Panc1 (cell line): ENCODE measurements at regions not wholly inside any gene's neighbourhood (a gene's known extent, or its start where the extent isn't known, plus 50 kb on each side); places are given as distances from the start of the nearest gene placed in this dataset.

Source experiments
- ATAC-seq: fragments of 200-7000 bp; cut with Tn5 transposase; 2 replicates; pipeline ENCODE4 v1.9.1; 2020; ENCODE audit warnings: mild to moderate bottlenecking, moderate library complexity
- BruUV-seq: library from RNA; stranded (reverse); fragments of 400-500 nt; replicated peaks from 2 replicates; lab custom pipeline; 2021; lab: Mats Ljungman, UMichigan
- CTCF ChIA-PET: fragments of 300-600 bp; sonication (Branson Sonifier 250); formaldehyde crosslinking; loops from one replicate; lab custom pipeline; 2022; ENCODE audit warnings: antibody characterized with exemption; lab: Charles Lee
- POLR2A ChIA-PET: fragments of 300-600 bp; sonication (Branson Sonifier 250); formaldehyde crosslinking; loops from one replicate; lab custom pipeline; 2022; ENCODE audit warnings: antibody characterized with exemption; lab: Charles Lee
- DNase-seq: peaks from one replicate; pipeline ENCODE4 v3.0.0-alpha.2; 2010; ENCODE audit warnings: low read depth, low spot score
- H3K27ac ChIP-seq: 2 replicates; pipeline ENCODE4 v1.5.1; 2011; ENCODE audit warnings: mild to moderate bottlenecking, low read length, inconsistent platforms
- H3K27me3 ChIP-seq: fragments of 200-500 bp; sonication (Bioruptor generic); 2 replicates; pipeline ENCODE4 v1.6.0; 2014; ENCODE audit warnings: low read length, inconsistent platforms; ENCODE audit not compliant: control insufficient read depth, insufficient read depth
- H3K36me3 ChIP-seq: fragments of 200-500 bp; sonication (Bioruptor generic); 2 replicates; pipeline ENCODE4 v1.5.1; 2014; ENCODE audit warnings: inconsistent platforms, mild to moderate bottlenecking, low read length, moderate library complexity; ENCODE audit not compliant: control insufficient read depth, insufficient read depth
- H3K4me1 ChIP-seq: 2 replicates; pipeline ENCODE4 v1.5.1; 2011; ENCODE audit warnings: inconsistent platforms, mild to moderate bottlenecking, low read length, moderate library complexity; ENCODE audit not compliant: control insufficient read depth, insufficient read depth
- H3K4me3 ChIP-seq, 2 experiments: 2 replicates each; pipeline ENCODE4 v1.5.1; 2011 to 2012; ENCODE audit warnings: low read depth in 2 of 2, low read length in 2 of 2, mild to moderate bottlenecking in 2 of 2, inconsistent platforms in 1 of 2, moderate library complexity in 1 of 2
- H3K9me3 ChIP-seq: fragments of 200-500 bp; sonication (Bioruptor generic); 2 replicates; pipeline ENCODE4 v1.5.1; 2014; ENCODE audit warnings: low read depth, mild to moderate bottlenecking, inconsistent platforms, low read length, moderate library complexity; ENCODE audit not compliant: control insufficient read depth, insufficient read depth
- POLR2AphosphoS5 ChIP-seq: IDR thresholded peaks from 2 replicates; pipeline ENCODE4 v1.6.1; 2012; ENCODE audit warnings: mild to moderate bottlenecking, low read depth, low read length, moderate library complexity
- SIN3A ChIP-seq: IDR thresholded peaks from 2 replicates; pipeline ENCODE4 v1.6.1; 2012; ENCODE audit warnings: low read depth, mild to moderate bottlenecking, low read length, moderate library complexity, borderline replicate concordance; ENCODE audit not compliant: insufficient read depth
- TCF7L2 ChIP-seq: IDR thresholded peaks from 2 replicates; pipeline ENCODE4 v1.6.1; 2011; ENCODE audit warnings: mild to moderate bottlenecking, low read depth, low read length, inconsistent platforms
- in situ Hi-C: cut with HindIII; loops from 2 replicates; pipeline ENCODE4 v1.10.0; 2016; ENCODE audit warnings: low sequenced_read_pairs, low pct_unique_long_range_greater_than_20kb
- intact Hi-C: fragments of 100-400 bp; cut with micrococcal nuclease; formaldehyde crosslinking; loops from one replicate; pipeline ENCODE4 v1.10.0; 2022; ENCODE audit not compliant: unreplicated experiment
- TF ChIP-seq, protein P1 (sequence below): fragments of 450-650 bp; IDR thresholded peaks from 2 replicates; pipeline ENCODE4 v1.5.1; 2017; ENCODE audit warnings: mild to moderate bottlenecking
- TF ChIP-seq, protein P2 (sequence below), 2 experiments: IDR thresholded peaks; 2 replicates each; pipeline ENCODE4 v1.6.1; 2011 to 2012; ENCODE audit warnings: low read depth in 2 of 2, control low read depth in 1 of 2, low read length in 1 of 2, mild to moderate bottlenecking in 1 of 2, moderate library complexity in 1 of 2; ENCODE audit not compliant: insufficient read depth in 1 of 2

DNA sequence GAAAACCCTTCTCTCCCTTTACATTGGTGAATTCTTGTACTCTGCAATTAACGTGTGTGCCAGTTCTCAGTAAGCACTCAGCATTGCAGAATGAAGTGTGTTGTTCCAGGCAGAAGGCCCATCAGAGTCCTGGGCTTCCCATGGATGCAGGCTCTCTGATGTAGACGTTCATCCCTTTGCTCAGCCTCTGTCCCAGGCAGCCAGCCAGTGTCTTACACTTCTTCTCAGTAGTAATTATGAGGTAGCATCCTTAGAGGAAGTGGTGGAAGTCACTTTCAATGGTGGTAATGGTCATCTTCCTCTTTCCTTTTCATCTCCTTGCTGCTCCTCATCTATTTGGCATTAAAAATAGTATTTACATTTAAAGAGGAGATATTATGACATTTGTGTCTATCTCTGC, 66.7 kb upstream of the FYN start:
- Histone ChIP-seq H3K9me3 (no peaks in the 10 kb centered on the region), H3K27me3 (peaks cover 9% of the 10 kb centered on the region), H3K27ac (no peak overlapping the region), H3K4me3 (no peak overlapping the region), H3K4me1 (no peaks in the 10 kb centered on the region), H3K36me3 (no peaks in the 10 kb centered on the region)
- TF ChIP-seq SIN3A = no peak
- no peak for TF ChIP-seq POLR2AphosphoS5
- TF ChIP-seq, protein P1, sequence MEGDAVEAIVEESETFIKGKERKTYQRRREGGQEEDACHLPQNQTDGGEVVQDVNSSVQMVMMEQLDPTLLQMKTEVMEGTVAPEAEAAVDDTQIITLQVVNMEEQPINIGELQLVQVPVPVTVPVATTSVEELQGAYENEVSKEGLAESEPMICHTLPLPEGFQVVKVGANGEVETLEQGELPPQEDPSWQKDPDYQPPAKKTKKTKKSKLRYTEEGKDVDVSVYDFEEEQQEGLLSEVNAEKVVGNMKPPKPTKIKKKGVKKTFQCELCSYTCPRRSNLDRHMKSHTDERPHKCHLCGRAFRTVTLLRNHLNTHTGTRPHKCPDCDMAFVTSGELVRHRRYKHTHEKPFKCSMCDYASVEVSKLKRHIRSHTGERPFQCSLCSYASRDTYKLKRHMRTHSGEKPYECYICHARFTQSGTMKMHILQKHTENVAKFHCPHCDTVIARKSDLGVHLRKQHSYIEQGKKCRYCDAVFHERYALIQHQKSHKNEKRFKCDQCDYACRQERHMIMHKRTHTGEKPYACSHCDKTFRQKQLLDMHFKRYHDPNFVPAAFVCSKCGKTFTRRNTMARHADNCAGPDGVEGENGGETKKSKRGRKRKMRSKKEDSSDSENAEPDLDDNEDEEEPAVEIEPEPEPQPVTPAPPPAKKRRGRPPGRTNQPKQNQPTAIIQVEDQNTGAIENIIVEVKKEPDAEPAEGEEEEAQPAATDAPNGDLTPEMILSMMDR = no peak
- TF ChIP-seq TCF7L2 = no peak
- TF ChIP-seq, protein P2, sequence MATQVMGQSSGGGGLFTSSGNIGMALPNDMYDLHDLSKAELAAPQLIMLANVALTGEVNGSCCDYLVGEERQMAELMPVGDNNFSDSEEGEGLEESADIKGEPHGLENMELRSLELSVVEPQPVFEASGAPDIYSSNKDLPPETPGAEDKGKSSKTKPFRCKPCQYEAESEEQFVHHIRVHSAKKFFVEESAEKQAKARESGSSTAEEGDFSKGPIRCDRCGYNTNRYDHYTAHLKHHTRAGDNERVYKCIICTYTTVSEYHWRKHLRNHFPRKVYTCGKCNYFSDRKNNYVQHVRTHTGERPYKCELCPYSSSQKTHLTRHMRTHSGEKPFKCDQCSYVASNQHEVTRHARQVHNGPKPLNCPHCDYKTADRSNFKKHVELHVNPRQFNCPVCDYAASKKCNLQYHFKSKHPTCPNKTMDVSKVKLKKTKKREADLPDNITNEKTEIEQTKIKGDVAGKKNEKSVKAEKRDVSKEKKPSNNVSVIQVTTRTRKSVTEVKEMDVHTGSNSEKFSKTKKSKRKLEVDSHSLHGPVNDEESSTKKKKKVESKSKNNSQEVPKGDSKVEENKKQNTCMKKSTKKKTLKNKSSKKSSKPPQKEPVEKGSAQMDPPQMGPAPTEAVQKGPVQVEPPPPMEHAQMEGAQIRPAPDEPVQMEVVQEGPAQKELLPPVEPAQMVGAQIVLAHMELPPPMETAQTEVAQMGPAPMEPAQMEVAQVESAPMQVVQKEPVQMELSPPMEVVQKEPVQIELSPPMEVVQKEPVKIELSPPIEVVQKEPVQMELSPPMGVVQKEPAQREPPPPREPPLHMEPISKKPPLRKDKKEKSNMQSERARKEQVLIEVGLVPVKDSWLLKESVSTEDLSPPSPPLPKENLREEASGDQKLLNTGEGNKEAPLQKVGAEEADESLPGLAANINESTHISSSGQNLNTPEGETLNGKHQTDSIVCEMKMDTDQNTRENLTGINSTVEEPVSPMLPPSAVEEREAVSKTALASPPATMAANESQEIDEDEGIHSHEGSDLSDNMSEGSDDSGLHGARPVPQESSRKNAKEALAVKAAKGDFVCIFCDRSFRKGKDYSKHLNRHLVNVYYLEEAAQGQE (IDR thresholded peaks at IDR 0.05; ENCODE audit: insufficient read depth in 1 of 2, low read depth in 2 of 2, low read length in 1 of 2) = no peak
- CTCF ChIA-PET = no interaction called here
- DNase-seq = no peak
- ATAC-seq = no peak
- intact Hi-C loops = no loop called here
- POLR2A ChIA-PET = no interaction called here
- no TSS peak for BruUV-seq
- in situ Hi-C loops = no loop called here

DNA sequence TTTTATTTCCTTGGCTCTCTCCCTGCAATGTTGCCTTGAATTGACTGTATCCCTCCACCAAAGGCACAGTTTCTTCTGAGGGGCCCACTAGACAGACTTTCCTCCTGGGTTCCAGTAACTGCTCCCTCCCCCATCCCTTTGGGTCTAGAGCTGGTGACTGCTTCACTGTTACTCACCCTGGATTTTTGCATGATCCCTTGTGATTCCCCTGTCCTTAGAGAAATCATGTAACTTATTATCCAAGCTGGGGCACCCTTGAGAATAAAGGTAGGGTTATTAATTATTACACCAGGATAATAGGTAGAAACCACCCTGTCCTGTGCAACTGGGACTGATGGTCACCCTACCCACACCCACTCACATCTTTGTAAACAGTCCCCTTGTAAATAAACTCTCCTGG, 67.5 kb upstream of the FYN start:
- Histone ChIP-seq H3K4me1 (no peaks in the 10 kb centered on the region), H3K27ac (no peak overlapping the region), H3K36me3 (no peaks in the 10 kb centered on the region), H3K4me3 (no peak overlapping the region), H3K9me3 (no peaks in the 10 kb centered on the region), H3K27me3 (peaks cover 8% of the 10 kb centered on the region)
- ChIA-PET POLR2A (no interaction called here), CTCF (no interaction called here)
- intact Hi-C loops (no loop called here), in situ Hi-C loops (no loop called here)
- TF ChIP-seq POLR2AphosphoS5 (no peak), TCF7L2 (no peak), SIN3A (no peak)
- TF ChIP-seq, protein P2 (IDR thresholded peaks at IDR 0.05; ENCODE audit: insufficient read depth in 1 of 2, low read depth in 2 of 2, low read length in 1 of 2) = no peak
- TF ChIP-seq, protein P1 = no peak
- no TSS peak for BruUV-seq
- DNase-seq (no peak), ATAC-seq (no peak)
